Common myeloid progenitor, CD34-positive (primary cell): ENCODE measurements at regions not wholly inside any gene's neighbourhood (a gene's known extent, or its start where the extent isn't known, plus 50 kb on each side); places are given as distances from the start of the nearest gene placed in this dataset.
"Not testable (repeated sequence)": the region's sequence is repeated elsewhere in the genome, so short reads cannot be mapped to it uniquely, and the experiment has no call there.

Experiments
- CTCF ChIA-PET: fragments of 350-600 bp; sonication (Branson Sonifier 250); formaldehyde crosslinking; loops from one replicate; lab custom pipeline; 2021; ENCODE audit warnings: antibody characterized with exemption; lab: Charles Lee
- POLR2A ChIA-PET: fragments of 350-600 bp; sonication (Branson Sonifier 250); formaldehyde crosslinking; loops from one replicate; lab custom pipeline; 2021; ENCODE audit warnings: antibody characterized with exemption; lab: Charles Lee
- DNase-seq, 3 donors: peaks; one replicate each; pipeline versions ENCODE4 v3.0.0 to v3.0.0-alpha.2; 2013
- H3K27ac ChIP-seq, 2 experiments: 1 replicate in 1 of 2; 2 replicates in 1 of 2; pipeline ENCODE4 v1.7.0; 2013; ENCODE audit warnings: inconsistent platforms in 2 of 2, low read length in 2 of 2, mild to moderate bottlenecking in 2 of 2, low read depth in 1 of 2, moderate library complexity in 1 of 2; ENCODE audit not compliant: severe bottlenecking in 2 of 2, insufficient read depth in 1 of 2, poor library complexity in 1 of 2
- H3K27me3 ChIP-seq, 5 experiments: replicated peaks in 2 of 5; 1 replicate in 3 of 5; 2 replicates in 2 of 5; pipeline versions ENCODE4 v1.6.1 to v1.7.0; 2013; ENCODE audit warnings: low read length in 4 of 5, mild to moderate bottlenecking in 2 of 5, moderate library complexity in 2 of 5, inconsistent platforms in 1 of 5; ENCODE audit not compliant: insufficient read depth in 5 of 5, control insufficient read depth in 4 of 5
- H3K36me3 ChIP-seq, 4 experiments: 1 replicate in 2 of 4; 2 replicates in 2 of 4; pipeline versions ENCODE4 v1.6.1 to v1.7.0; 2013; ENCODE audit warnings: low read length in 3 of 4, control low read depth in 1 of 4, mild to moderate bottlenecking in 1 of 4; ENCODE audit not compliant: control insufficient read depth in 4 of 4, insufficient read depth in 4 of 4
- H3K4me1 ChIP-seq, 4 experiments: 1 replicate in 3 of 4; 2 replicates in 1 of 4; pipeline versions ENCODE4 v1.6.1 to v1.7.1; 2013; ENCODE audit warnings: low read length in 3 of 4, mild to moderate bottlenecking in 3 of 4, control low read depth in 1 of 4, inconsistent platforms in 1 of 4, moderate library complexity in 1 of 4; ENCODE audit not compliant: control insufficient read depth in 4 of 4, insufficient read depth in 4 of 4; ENCODE audit errors: control extremely low read depth in 1 of 4
- H3K4me3 ChIP-seq, 7 experiments: 1 replicate in 4 of 7; 2 replicates in 3 of 7; pipeline versions ENCODE4 v1.5.1 to v1.7.0; 2013; ENCODE audit warnings: mild to moderate bottlenecking in 7 of 7, low read length in 6 of 7, moderate library complexity in 6 of 7, inconsistent platforms in 2 of 7, low read depth in 2 of 7, control low read depth in 1 of 7; ENCODE audit not compliant: insufficient read depth in 4 of 7, control insufficient read depth in 1 of 7; ENCODE audit errors: extremely low read depth in 1 of 7
- H3K9me3 ChIP-seq, 5 experiments: 1 replicate in 4 of 5; 2 replicates in 1 of 5; pipeline versions ENCODE4 v1.6.1 to v1.7.1; 2013; ENCODE audit warnings: low read length in 4 of 5, mild to moderate bottlenecking in 2 of 5, inconsistent platforms in 1 of 5, low read depth in 1 of 5, moderate library complexity in 1 of 5; ENCODE audit not compliant: control insufficient read depth in 4 of 5, insufficient read depth in 2 of 5; ENCODE audit errors: control extremely low read depth in 1 of 5
- WGBS: methylation state at CpG from one replicate; pipeline ENCODE4 v1.1.5; 2013; ENCODE audit not compliant: insufficient coverage; 5-methylcytosine and 5-hydroxymethylcytosine counted together

- H3K27me3 ChIP-seq, H3K4me3 ChIP-seq, H3K27ac ChIP-seq, POLR2A ChIA-PET, CTCF ChIA-PET, H3K9me3 ChIP-seq, H3K36me3 ChIP-seq, H3K4me1 ChIP-seq, DNase-seq: not testable (repeated sequence)
- WGBS: no CpG with 5 or more reads among the region's 6 CpGs
Measured at GRCh38 chr16:21350851-21351250, 72.8 kb upstream of the CRYM start.

GRCh38 chr16:21349336-21349735, 71.2 kb upstream of the CRYM start:
- DNase-seq, H3K9me3 ChIP-seq, H3K27ac ChIP-seq, H3K36me3 ChIP-seq, H3K4me3 ChIP-seq, CTCF ChIA-PET, H3K27me3 ChIP-seq, H3K4me1 ChIP-seq, POLR2A ChIA-PET: not testable (repeated sequence)
- 98% methylated on average over 5 of the region's 13 CpGs for WGBS

DNA sequence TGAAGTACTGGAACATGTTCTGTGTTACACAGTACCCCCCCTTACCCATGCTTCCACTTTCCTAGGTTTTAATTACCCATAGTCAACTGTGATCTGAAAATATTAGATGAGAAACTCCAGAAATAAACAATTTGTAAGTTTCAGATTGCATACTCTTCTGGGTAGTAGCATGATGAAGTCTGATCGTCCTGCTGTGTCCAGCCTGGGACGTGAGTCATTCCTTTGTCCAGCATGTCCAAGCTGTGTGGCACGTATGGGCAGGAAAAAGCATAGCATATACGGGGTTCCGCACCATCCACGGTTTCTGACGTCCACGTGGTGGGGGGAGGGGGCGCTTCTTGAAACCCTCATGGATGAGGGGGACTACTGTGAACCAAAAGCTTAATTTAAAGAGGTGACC, 70.7 kb upstream of the CRYM start:
- H3K9me3 ChIP-seq: not testable (repeated sequence)

GRCh38 chr16:21347538-21347937, 69.4 kb upstream of the CRYM start:
- H3K9me3 ChIP-seq, H3K27me3 ChIP-seq, H3K4me3 ChIP-seq, H3K36me3 ChIP-seq, CTCF ChIA-PET, DNase-seq, H3K27ac ChIP-seq, H3K4me1 ChIP-seq, POLR2A ChIA-PET: not testable (repeated sequence)
- 100% methylated on average over 1 of the region's 11 CpGs for WGBS

More for the DNA sequence above, 70.7 kb upstream of the CRYM start:
- 88% methylated on average over 4 of the region's 9 CpGs for WGBS
- H3K27ac ChIP-seq, CTCF ChIA-PET, H3K4me1 ChIP-seq, POLR2A ChIA-PET, H3K36me3 ChIP-seq, H3K4me3 ChIP-seq, DNase-seq, H3K27me3 ChIP-seq: not testable (repeated sequence)

DNA sequence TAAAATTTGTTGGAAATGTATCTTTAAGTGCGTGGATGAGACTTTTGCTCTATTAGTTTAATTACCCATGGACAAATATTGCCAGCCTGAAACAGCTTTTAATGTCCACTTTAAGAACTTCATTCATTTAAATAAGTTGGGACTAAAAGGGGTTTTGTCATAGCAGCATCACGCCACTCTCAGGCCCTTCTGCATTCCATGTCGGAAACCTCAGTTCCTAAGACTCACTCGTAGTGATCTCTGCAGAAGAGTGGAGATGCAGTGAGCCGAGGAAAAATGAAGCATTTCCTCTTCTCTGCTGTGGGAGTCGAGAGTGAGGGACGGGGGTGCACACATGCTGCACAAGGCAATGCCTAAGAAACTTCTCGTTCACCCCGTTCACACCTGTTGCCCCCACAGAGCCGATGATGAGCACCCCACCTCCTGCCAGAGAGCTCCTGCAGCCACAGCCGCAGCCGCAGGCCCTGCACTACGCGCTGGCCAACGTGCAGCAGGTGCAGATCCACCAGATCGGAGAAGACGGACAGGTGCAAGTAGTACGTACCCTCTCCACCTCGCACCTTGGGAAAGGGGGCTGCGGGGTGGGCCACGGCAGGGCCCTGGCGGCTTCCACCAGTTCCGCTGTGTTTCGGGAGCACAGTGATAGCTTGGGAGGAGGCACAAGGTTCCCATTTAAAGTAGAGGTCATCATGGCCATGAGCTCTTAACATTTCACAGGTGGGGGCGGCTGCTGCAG, 68.8 kb upstream of the CRYM start:
- DNase-seq, H3K4me1 ChIP-seq, CTCF ChIA-PET, H3K27ac ChIP-seq, H3K36me3 ChIP-seq, H3K4me3 ChIP-seq, POLR2A ChIA-PET, H3K27me3 ChIP-seq, H3K9me3 ChIP-seq: not testable (repeated sequence)
- 97% methylated on average over 18 of the region's 25 CpGs for WGBS

GRCh38 chr16:21344361-21344912, 66.3 kb upstream of the CRYM start:
- DNase-seq, CTCF ChIA-PET, H3K9me3 ChIP-seq, POLR2A ChIA-PET, H3K4me3 ChIP-seq, H3K36me3 ChIP-seq, H3K4me1 ChIP-seq, H3K27ac ChIP-seq, H3K27me3 ChIP-seq: not testable (repeated sequence)
- 95% methylated on average over 4 of the region's 12 CpGs for WGBS

- DNase-seq: no peak
- Histone ChIP-seq H3K36me3 (peaks cover 0 to 9% (median 3%) of the 10 kb centered on the region in 4 experiments), H3K27me3 (no peaks in the 10 kb centered on the region), H3K27ac (no peak overlapping the region), H3K4me3 (no peak overlapping the region), H3K9me3 (peaks cover 0 to 5% (median 0%) of the 10 kb centered on the region in 5 experiments), H3K4me1 (no peaks in the 10 kb centered on the region)
- ChIA-PET CTCF (no interaction called here), POLR2A (no interaction called here)
- WGBS: no CpG with 5 or more reads among the region's 3 CpGs
Measured at GRCh38 chr16:21341101-21341500, 63.0 kb upstream of the CRYM start.
